ENCODE measurements at regions not wholly inside any gene's neighbourhood (a gene's known extent, or its start where the extent isn't known, plus 50 kb on each side); places are given as distances from the start of the nearest gene placed in this dataset. TPM values are rescaled to one million over a fixed set of nuclear protein-coding genes. Genes with fewer than 3 reads are reported as not detected.

GRCh38 chr6:73879501-73880293, 183.7 kb downstream of the CD109 start:
- no peaks in the 10 kb centered on the region for H3K36me3 ChIP-seq (ENCODE audit: insufficient read depth, low read length)
- ChIA-PET CTCF (ENCODE audit: unreplicated experiment) (no interaction called here), POLR2A (no interaction called here)
- no peaks in the 10 kb centered on the region for H4K20me1 ChIP-seq (ENCODE audit: insufficient read depth, low read length)
- H3K27ac ChIP-seq (ENCODE audit: low read depth, low read length, poor library complexity, severe bottlenecking), result no peak overlapping the region
- no peak for DNase-seq (ENCODE audit: low spot score)
- H3K9me3 ChIP-seq (ENCODE audit: low read length), result no peaks in the 10 kb centered on the region
- no peak overlapping the region for H3K4me3 ChIP-seq (ENCODE audit: low read depth, low read length, poor library complexity, severe bottlenecking)
- no TSS peak for BruUV-seq (replicated peaks)
- no peak for TF ChIP-seq EZH2phosphoT487 (IDR thresholded peaks at IDR 0.05; ENCODE audit: borderline replicate concordance, low read depth, low read length)
- TF ChIP-seq, protein P1, sequence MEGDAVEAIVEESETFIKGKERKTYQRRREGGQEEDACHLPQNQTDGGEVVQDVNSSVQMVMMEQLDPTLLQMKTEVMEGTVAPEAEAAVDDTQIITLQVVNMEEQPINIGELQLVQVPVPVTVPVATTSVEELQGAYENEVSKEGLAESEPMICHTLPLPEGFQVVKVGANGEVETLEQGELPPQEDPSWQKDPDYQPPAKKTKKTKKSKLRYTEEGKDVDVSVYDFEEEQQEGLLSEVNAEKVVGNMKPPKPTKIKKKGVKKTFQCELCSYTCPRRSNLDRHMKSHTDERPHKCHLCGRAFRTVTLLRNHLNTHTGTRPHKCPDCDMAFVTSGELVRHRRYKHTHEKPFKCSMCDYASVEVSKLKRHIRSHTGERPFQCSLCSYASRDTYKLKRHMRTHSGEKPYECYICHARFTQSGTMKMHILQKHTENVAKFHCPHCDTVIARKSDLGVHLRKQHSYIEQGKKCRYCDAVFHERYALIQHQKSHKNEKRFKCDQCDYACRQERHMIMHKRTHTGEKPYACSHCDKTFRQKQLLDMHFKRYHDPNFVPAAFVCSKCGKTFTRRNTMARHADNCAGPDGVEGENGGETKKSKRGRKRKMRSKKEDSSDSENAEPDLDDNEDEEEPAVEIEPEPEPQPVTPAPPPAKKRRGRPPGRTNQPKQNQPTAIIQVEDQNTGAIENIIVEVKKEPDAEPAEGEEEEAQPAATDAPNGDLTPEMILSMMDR (conservative IDR thresholded peaks at IDR 0.05; ENCODE audit: low read length), result no peak
- no peak overlapping the region for H3K4me2 ChIP-seq (ENCODE audit: low read length)
- no peaks in the 10 kb centered on the region for H3K9me2 ChIP-seq (ENCODE audit: insufficient read depth, low read length)
- H2AFZ ChIP-seq (ENCODE audit: low read length), result no peak overlapping the region
- H3K79me2 ChIP-seq (ENCODE audit: insufficient read depth, low read depth, low read length), result no peaks in the 10 kb centered on the region
- intact Hi-C loops (cut with micrococcal nuclease; ENCODE audit: unreplicated experiment), result loop anchor here (1.0 kb wide), 1 partner anchor 14 kb away; no protein-coding TSS in a partner anchor
- H3K4me1 ChIP-seq (ENCODE audit: insufficient read depth, low read length, poor library complexity, severe bottlenecking), result no peaks in the 10 kb centered on the region

DNA sequence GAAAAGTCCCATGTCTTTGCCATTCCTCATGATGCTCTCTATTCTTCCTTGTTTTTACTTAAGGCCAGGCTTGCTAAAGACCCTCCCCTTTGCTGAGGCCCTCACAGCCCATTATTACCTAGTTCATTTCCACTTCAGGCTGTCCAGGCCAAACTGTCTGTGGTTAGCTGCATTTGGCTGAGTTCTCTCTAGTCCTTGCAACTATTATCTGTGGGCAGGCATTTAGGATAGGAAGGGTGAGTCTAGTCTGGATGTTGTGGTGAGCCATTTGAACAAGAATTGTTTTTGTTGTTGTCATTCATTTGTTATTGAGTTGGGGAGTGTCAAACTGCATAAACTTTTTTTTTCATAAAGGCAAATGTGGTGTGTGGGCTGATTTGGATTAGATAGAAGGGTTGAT, 182.4 kb downstream of the CD109 start:
- Histone ChIP-seq H3K27ac (ENCODE audit: low read depth, low read length, poor library complexity, severe bottlenecking) (no peak overlapping the region), H3K79me2 (ENCODE audit: insufficient read depth, low read depth, low read length) (no peaks in the 10 kb centered on the region), H3K36me3 (ENCODE audit: insufficient read depth, low read length) (no peaks in the 10 kb centered on the region), H4K20me1 (ENCODE audit: insufficient read depth, low read length) (no peaks in the 10 kb centered on the region), H3K4me3 (ENCODE audit: low read depth, low read length, poor library complexity, severe bottlenecking) (no peak overlapping the region), H3K4me2 (ENCODE audit: low read length) (no peak overlapping the region), H2AFZ (ENCODE audit: low read length) (no peak overlapping the region), H3K4me1 (ENCODE audit: insufficient read depth, low read length, poor library complexity, severe bottlenecking) (no peaks in the 10 kb centered on the region), H3K9me3 (ENCODE audit: low read length) (no peaks in the 10 kb centered on the region), H3K9me2 (ENCODE audit: insufficient read depth, low read length) (no peaks in the 10 kb centered on the region)
- no TSS peak for BruUV-seq (replicated peaks)
- no peak for TF ChIP-seq EZH2phosphoT487 (IDR thresholded peaks at IDR 0.05; ENCODE audit: borderline replicate concordance, low read depth, low read length)
- TF ChIP-seq, protein P1 (conservative IDR thresholded peaks at IDR 0.05; ENCODE audit: low read length), result no peak
- ChIA-PET CTCF (ENCODE audit: unreplicated experiment) (no interaction called here), POLR2A (interaction anchor here (0.5 kb wide), 1 partner anchor 118 kb away, joined by 4 read pairs; no protein-coding TSS in a partner anchor)
- DNase-seq (ENCODE audit: low spot score), result no peak
- intact Hi-C loops (cut with micrococcal nuclease; ENCODE audit: unreplicated experiment), result no loop called here

Small RNAs in the stretch of these regions (small RNA-seq; reads per million reads assigned to genes)
- gene AL356277.1, result not detected
- gene TXNP7, result not detected
